Tongue (tissue), 1 donor: ENCODE measurements at regions not wholly inside any gene's neighbourhood (a gene's known extent, or its start where the extent isn't known, plus 50 kb on each side); places are given as distances from the start of the nearest gene placed in this dataset.
"Not testable (repeated sequence)": the region's sequence is repeated elsewhere in the genome, so short reads cannot be mapped to it uniquely, and the experiment has no call there.

ENCODE experiments used
- DNase-seq: peaks from one replicate; pipeline ENCODE4 v3.0.0-alpha.2; 2015

DNA sequence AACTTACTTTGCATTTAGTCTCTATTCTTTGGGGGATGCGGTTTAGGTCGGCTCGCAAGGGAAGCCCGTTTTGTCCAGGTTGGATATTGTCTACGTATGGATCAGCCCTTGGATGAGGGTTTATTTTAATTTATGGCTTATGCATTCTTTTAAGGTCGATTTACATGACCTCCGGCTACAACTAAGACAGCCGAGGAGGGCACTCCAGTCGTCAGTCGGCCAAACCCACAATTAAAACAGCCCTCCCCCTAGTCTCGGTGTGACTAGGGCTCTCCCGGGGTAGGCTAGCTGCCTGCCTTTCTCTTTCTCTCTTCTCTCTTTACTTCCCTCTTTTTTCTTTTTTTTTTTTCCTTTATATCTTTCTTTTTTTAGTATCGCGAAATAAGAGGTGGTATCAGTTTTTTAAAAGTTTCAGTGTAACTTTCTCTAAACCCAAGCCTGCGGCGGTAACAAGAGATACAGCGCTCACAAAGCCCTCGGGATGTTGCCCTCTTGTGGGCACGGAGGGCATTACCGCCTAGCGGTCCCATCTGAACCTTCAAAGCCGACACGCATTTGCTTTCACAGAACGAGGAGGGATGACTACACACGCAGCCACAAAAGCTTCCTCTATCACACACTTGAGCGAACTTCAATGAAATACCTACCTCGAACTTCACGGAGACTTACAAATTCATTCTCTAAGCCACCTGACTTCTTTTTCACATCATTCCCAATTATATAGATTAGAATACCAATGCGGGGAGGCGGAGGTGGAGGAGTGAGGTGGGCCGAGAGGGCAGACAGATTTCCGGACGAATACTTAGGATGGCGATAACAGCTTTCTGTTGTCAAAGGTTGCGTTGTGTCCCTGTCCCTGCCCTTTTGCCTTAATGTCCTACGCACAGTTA is 132.3 kb upstream of the C11orf58 start:
- peak; percentile 98 for DNase-seq

DNA sequence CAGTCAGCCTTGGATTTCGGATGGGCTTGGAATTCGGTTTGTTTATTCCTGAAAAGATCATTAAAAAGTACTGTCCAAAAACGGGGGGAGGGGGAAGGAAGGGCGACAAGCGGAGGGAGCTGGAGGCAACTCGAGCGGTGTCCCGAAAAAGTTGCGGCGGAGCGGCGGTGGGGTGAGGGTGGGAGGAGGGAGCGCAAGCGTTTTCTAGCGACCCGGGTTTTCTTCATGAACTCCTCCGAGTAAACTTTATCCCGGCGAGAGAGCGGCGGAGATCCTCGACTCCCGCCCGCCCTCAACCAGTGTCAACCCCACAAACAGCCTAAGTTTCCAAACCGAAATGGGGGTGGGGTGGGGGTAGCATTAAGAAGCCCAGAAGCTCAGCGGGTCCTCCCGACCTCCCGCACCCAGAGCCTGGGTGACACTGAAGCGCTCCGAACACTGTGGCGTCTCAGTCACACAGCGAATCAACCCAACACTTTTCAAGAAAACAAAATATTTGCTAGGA is 133.0 kb upstream of the C11orf58 start:
- DNase-seq: peak; percentile 79

DNA sequence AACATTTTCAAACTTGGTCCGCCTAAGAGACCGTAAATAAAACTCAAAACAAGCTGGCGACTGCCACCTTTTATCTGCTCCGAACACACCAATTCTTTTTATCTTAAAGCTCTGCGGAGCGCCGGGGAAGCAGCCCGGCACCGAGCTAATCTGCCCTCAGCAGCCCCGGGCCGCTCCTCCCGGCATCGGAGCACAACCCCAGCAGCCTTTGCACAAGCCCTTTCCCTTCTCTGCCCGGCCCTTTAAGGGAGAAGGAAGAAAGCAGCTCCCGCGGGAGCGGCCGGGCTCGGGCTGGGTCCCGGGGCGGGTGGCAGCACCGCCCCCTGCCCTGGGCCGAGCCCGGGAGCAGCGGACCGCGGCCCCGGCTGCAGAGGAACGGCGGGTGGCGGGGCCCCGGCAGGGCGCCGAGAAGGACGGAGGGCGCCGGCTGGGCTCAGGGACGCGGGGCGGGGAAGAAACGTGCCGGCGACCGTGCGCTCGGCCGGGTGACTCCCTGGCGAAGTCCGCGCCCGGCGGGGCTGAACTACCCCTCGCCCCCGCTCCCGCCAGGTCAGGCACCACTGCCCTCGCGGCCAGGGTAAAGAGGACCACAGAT is 133.6 kb upstream of the C11orf58 start:
- no peak for DNase-seq

DNA sequence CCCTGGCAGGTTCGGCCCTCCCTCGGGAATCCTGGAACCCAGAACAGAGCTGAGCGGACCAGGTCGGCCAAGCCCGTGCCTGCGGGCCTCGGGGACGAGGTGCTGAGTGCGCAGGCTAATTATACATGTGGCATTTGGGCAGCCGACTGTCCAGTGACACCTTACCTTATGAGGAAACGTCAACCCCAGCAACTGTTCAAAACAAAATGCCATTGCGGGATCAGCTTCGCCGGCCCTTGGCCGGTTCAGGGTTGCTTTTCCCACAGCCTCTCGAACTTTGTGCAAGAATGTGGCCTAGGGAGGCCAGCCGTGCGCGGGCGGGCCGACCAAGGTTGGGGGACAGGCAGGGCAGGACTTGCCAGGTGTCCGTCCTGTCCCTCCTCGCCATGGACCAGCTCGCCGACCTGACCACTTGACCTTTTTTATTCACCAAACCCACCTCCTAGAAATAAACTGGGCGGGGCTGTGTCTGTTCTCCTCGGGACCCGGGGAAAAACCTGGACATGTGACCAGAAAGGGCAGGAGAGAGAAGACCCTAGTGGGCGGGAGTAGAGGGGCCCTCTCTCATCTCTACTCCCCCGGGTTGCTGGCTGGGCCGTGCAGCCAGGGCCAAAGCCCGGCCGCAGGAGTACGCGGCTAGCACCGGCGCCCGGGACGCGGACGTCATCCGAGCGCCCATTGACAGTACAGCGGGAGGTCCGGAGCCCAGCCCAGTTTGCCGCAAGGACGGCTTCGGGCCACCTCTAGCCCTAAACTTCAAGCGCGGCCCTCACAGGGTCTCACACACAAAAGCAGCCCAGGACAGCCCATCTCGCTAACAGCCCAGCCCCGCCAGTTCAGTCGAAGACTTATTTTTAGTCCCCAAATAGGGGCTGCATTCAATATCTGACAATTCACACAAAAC is 134.3 kb upstream of the C11orf58 start:
- DNase-seq: peak; percentile 71

DNA sequence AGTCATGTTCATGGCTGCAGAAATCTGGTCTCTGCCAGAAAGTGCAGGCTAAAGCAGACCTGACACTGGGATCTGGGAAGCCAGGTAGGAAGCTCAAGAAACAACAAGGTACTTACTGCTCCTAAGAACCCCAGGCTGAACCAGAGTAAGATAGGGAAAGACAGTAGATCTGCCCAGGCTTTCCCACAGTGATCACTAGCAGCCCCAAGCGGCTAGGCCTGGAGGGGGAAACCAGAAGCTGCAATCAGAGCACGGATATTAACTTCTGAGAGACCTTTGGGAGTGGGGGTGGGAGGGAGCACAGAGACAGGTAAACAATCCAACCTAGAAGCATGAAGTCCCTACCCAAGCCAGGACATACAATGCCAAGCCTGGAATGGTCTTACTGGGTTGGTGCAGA is 135.2 kb upstream of the C11orf58 start:
- DNase-seq: peak; percentile 45

DNA sequence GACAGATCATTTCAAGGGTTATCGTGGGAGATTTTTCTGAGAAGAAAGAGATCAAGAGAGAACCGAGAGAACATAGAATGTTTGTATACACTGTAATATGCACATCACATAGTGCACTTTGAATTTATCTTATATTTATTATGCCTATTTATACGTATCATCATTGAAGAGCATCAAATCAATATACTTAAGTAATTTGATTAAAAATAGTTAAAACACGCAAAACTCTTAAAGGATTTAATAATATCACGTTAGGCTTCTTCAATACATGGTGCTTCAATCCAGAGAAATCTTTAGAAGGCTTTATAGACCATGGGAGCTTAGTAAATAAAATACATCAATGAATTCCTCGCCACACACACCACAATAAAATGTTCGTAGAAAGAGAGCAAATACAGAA is 139.5 kb upstream of the C11orf58 start:
- no peak for DNase-seq

DNA sequence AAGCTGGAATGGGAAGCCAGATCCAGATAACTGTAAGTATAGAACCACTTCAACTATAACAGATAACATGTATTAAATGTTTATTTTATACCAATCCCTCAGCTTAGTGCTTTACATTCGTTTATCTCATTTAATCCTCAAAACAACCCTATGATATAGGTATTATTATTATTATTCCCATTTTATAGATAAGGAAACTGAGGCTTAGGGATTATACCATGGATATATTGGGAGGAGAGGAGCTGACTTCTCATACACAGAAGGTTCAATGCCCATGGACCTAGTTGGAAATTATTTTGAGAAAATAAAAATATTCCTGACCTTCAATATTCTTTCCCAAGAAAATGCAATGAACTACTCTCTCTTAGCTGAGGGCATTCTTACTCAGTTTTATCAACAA is 140.4 kb upstream of the C11orf58 start:
- no peak for DNase-seq

DNA sequence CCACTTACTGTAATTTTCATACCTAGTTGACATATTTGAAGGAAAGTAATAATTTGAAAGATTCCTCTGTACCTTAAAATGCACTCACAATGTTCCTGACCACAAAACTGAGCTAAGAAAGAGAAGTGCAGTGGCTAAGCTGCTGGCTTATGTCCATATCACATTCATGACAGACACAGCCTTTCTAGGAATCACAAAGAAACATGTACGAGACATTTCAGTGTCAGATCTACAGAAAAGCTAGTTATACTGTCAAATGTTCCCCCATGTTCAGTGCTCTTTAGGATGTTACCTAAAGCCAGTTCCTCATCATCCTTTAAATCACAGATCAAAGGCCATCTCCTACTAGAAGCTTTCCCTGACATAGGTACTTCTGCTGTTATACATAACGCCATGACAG is 142.2 kb upstream of the C11orf58 start:
- DNase-seq: no peak

DNA sequence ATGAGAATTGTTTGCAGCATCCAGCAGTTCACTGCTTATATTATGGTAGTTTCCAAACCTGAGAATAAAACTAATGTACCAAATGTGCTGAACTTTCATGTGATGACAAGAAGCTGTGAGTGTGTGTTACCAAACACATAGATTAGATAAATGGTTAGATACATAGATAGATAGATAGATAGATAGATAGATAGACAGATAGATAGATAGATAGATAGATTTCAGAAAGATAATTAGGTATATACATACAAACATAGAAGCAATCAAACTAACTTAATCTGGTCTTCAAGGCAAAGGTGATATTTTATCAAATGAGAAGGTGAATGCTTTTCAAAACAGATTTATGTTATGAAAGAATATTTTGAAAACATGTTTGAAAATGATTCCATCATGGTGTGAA is 147.3 kb upstream of the C11orf58 start:
- DNase-seq: no peak

DNA sequence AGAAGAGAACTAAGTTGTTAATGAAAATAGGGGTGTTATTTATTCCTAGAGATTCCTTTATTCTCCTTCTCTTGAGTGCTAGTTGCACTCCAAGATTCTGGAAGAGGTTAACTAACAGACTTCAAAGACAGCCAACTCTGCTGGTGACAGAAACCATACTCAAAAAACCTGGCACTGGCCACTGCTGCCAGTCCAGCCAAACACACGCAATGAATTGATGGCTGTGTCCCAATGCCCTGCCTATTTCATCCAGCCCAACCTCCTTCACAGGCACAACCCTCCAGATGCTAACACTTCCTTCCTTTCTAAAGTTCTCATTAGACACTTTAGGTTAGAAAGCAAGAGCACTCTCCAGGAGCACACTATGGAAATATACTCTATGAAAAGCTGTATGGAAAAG is 150.8 kb upstream of the C11orf58 start:
- DNase-seq: peak; percentile 44

DNA sequence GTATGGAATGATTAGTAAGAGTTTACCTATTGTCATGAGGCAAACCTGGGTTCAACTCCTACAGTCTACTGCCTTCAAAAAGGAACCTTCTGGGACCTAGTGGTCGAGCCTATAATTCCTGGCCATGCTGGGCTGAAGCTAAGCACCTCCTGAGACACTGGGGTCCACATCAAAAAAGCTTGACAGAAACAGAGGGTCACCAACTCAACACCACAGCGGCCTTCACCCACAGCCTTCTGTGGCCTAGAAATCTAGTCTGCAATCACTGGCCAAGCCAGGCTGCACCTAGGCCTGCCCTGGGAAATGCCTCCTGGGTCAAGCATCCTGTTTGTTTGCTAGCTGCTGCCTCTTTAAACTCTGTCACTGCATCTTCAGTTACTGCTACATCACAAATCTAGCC is 153.9 kb upstream of the C11orf58 start:
- DNase-seq: no peak

DNA sequence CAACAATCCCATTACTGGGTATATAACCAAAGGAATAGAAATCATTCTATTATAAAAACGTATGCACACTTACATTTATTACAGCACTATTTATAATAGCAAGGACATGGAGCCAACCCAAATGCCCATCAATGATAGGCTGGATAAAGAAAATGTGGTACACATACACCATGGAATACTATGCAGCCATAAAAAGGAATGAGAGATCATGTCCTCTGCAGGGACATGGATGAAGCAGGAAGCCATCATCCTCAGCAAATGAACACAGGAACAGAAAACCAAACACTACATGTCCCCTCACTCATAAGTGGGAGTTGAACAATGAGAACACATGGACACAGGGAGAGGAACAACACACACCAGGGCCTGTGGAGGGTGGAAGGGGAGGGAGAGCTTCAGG is 157.4 kb upstream of the C11orf58 start:
- DNase-seq: not testable (repeated sequence)

DNA sequence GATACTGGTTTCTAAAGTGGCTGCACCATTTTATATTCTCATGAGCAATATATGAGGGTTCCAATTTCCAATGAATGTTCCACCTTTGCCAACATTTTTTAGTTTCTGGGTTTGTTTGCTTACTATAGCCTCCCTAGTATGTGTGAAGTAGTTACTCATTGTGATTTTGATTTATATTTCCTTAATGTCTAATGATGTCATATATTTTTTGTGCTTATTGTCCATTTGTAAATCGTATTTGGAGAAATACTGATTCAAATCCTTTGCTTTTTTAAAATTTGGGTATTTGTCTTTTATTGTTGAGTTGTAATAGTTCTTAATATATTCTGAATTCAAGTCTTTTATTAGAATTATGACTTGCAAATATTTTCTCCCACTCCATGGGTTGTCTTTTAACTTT is 161.0 kb upstream of the C11orf58 start:
- DNase-seq: no peak

DNA sequence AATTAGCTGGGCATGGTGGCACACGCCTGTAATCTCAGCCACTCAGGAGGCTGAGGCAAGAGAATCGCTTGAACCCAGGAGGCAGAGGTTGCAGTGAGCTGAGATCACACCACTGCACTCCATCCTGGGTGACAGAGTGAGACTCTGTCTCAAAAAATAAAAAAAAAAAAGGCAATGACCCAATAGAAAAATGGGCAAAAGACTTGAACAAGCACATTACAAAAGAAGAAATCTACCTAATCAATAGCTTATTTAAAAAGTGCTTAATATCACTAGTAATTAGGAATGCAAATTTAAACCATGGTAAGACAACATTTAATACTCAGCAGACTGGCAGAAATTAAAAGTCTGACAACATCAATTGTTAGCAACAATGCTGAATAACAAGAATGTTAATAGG is 163.6 kb upstream of the C11orf58 start:
- DNase-seq: not testable (repeated sequence)

DNA sequence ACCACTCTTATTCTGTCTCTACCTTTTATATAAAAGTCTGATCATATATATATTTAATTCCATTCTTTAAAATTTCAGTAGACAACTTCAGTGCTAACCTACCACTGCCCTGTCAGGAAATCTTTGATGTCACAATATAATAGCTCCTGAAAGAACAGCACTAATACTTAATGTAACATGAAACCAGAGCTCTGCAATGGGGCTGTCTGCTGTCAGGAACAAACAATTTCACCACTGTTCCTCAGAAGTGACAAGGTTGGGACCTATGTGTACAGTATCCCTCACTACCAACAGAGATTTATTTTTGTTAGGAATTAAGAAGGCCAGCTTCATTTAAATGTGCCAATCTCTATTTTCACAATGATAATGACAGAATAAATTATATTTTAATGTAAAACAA is 165.5 kb upstream of the C11orf58 start:
- DNase-seq: peak; percentile 25

DNA sequence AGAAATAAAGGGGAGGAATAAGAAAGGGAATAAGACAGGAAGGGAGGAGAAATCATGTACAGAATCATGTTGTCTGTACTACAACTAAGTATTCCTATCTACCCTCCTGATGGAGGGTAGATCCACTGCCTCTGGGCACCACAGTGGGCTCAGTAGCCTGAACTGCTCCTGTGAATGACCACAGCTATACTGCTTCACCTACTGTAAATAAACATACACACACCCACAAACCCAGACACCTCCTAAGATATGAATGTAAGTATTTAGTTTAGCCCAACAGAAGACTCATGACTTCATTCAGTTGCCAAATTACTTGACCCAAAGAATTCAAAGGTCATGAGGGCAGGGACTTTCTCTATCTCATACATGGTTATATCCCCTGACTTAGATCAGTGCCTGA is 177.3 kb upstream of the C11orf58 start:
- no peak for DNase-seq

DNA sequence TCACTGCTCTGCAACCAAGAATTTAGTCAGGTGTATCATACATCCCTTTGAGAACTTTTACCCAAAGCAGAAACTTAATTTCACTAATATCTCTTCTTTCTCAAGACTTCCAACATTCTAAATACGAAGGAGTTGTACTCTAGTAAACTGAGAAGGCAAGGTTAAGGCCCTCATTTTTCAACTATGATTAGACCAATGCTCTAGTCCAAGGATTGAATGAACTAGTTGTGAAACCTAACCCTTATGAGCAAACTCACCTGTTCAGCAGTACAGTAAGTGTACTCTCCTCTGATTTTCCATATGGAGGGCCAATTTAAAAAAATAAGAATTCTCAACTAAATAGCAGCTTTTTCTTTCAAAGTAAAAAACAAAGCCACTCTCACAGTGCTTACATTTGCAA is 180.0 kb upstream of the C11orf58 start:
- no peak for DNase-seq

DNA sequence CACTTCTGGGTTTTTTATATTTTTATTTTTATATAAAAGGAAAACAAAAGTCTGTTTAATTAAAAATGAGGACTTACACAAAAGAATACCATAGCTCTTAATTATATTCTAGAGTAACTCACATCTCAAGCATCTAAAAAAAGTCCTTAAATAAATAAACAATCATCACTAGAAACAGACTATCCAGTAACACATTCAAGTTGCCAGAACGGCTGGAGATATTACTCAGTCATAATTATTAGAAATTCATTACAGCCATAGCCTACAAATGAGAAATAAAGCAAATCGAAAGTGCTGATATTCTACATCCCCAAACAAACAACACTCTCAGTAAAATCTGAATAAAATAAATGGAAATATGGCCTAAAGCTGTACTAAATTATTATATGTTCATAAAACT is 182.5 kb upstream of the C11orf58 start:
- no peak for DNase-seq

DNA sequence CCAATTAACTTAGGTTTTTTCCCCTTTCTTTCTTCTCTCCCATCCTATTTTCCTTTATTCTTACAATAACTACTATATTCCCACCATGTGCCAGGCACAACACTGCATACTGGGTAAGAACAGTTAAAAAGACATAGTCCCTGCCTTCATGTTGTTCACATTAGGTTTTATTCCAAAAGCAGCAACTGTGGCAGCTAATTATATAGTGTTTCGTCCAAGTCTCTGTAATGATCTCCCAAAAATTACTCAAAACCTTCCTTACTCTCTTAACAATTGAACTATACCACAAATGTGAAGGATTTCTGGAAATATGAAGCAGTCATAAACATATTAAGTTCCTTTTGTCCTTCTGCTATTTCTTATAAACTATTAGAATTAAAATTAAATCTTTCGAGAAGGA is 184.1 kb upstream of the C11orf58 start:
- no peak for DNase-seq

DNA sequence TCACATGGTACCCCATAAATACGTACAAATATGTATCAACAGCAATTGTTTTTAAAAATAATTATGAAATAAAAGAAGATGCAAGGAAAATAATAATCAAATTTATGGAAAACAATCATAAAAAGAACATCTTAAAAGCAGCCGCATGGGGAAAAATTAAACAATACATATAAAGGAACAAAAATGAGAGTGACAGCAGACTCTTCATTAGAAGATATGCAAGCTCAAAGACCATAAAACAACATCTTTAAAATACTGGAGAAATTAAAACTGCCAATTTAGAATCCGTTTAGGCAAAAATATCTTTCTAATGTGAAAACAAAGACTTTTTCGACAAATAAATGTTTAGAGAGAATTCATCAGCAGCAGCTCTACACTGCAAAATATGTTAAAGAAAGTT is 190.6 kb upstream of the C11orf58 start:
- no peak for DNase-seq

DNA sequence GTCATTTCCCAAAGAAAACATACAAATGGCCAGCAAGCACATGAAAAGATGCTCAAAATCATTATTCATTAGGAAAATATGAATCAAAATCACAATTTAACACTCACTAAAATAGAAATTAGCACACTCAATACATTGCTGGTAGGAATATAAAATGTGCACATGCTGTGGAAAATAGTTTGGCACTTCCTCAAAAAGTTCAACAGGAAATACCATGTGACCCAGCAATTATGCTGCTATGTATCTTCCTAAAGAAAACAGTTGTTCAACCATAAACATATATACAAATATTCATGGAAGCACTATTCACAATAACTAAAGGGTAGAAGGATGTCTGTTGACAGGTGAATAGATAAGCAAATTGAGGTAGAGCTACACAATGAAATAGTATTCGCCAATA is 187.3 kb upstream of the SOX6 start:
- DNase-seq: no peak

DNA sequence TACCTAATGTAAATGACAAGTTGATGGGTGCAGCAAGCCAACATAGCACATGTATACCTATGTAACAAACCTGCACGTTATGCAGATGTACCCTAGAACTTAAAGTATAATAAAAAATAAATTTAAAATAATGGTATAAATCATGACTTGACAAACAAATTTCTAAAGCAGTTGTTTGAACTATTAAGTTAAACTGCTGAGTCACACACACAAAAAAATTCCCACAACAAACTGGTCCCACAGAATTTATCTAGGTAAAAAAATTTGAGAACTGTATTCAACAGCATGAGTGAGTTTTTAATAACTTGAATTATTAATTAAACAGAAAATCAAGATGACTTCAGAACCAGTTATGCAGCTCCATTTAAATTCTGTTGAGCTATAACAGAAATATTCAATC is 186.0 kb upstream of the SOX6 start:
- DNase-seq: no peak

DNA sequence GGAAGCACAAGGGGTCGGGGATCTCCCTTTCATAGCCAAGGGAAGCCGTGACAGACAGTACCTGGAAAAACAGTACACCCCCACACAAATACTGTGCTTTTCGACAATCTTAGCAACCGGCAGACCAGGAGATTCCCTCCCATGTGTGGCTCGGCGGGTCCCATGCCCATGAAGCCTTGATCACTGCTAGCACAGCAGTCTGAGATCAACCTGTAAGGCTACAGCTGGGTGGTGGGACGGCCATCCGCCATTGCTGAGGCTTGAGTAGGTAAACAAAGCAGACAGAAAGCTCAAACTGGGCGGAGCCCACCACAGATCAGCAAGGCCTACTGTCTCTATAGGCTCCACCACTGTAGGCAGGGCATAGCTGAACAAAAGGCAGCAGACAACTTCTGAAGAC is 180.2 kb upstream of the SOX6 start:
- no peak for DNase-seq
